Kidney glomerular epithelial cell (primary cell): ENCODE measurements at regions not wholly inside any gene's neighbourhood (a gene's known extent, or its start where the extent isn't known, plus 50 kb on each side); places are given as distances from the start of the nearest gene placed in this dataset.
"Not testable (repeated sequence)": the region's sequence is repeated elsewhere in the genome, so short reads cannot be mapped to it uniquely, and the experiment has no call there.

ENCODE experiments used
- DNase-seq: peaks from one replicate; lab custom pipeline; 2025; lab: John Stamatoyannopoulos, UW

- DNase-seq: no peak
Measured at GRCh38 chr2:71922499-71923142, 225.0 kb downstream of the CYP26B1 start.

GRCh38 chr2:71922091-71922490 is 225.6 kb downstream of the CYP26B1 start:
- DNase-seq: no peak

GRCh38 chr2:71920819-71921218 is 226.8 kb downstream of the CYP26B1 start:
- not testable (repeated sequence) for DNase-seq

- DNase-seq: no peak
Measured at GRCh38 chr2:71919708-71920107, 228.0 kb downstream of the CYP26B1 start.

GRCh38 chr2:71910277-71910676 is 237.4 kb downstream of the CYP26B1 start:
- no peak for DNase-seq

- DNase-seq: no peak
Measured at GRCh38 chr2:71908798-71909197, 238.9 kb downstream of the CYP26B1 start.

- no peak for DNase-seq
Measured at GRCh38 chr2:71907503-71907902, 240.2 kb downstream of the CYP26B1 start.

GRCh38 chr2:71906357-71906973 is 241.2 kb downstream of the CYP26B1 start:
- no peak for DNase-seq

GRCh38 chr2:71905205-71905604 is 242.5 kb downstream of the CYP26B1 start:
- DNase-seq: no peak

- DNase-seq: no peak
Measured at GRCh38 chr2:71903841-71904240, 243.8 kb downstream of the CYP26B1 start.

- DNase-seq: no peak
Measured at GRCh38 chr2:71901466-71901865, 246.2 kb downstream of the CYP26B1 start.

GRCh38 chr2:71898851-71899681 is 248.6 kb downstream of the CYP26B1 start:
- DNase-seq: no peak

GRCh38 chr2:71898375-71898774 is 249.3 kb downstream of the CYP26B1 start:
- DNase-seq: no peak

- no peak for DNase-seq
Measured at GRCh38 chr2:71897836-71898235, 249.8 kb downstream of the CYP26B1 start.

- no peak for DNase-seq
Measured at GRCh38 chr2:71897137-71897480, 250.6 kb downstream of the CYP26B1 start.

- DNase-seq: no peak
Measured at GRCh38 chr2:71896385-71897136, 251.1 kb downstream of the CYP26B1 start.

- DNase-seq: no peak
Measured at GRCh38 chr2:71895320-71896161, 252.1 kb downstream of the CYP26B1 start.

- DNase-seq: no peak
Measured at GRCh38 chr2:71894261-71894660, 253.4 kb downstream of the CYP26B1 start.

- no peak for DNase-seq
Measured at GRCh38 chr2:71893646-71894045, 254.0 kb downstream of the CYP26B1 start.

- DNase-seq: no peak
Measured at GRCh38 chr2:71892896-71893295, 254.8 kb downstream of the CYP26B1 start.

GRCh38 chr2:71892423-71892730 is 255.3 kb downstream of the CYP26B1 start:
- DNase-seq: no peak
